ENCODE measurements at regions not wholly inside any gene's neighbourhood (a gene's known extent, or its start where the extent isn't known, plus 50 kb on each side); places are given as distances from the start of the nearest gene placed in this dataset.

DNA sequence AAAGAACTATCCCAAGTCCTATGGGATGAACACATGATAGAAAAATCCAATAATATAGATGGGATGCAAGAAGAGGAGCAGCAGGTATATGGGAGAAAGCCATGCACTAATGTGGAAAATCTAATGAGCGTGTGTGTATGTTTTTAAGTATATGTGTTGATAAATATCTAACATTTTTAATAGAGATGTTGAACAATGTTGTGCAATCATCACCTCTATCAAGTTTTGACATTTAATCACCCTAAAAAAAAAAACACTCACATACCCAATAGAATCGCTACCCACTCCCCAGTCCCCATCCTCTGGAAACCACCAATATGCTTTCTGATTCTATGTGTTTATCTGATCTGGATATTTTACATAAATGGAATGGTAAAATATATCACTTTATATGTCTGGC lies 983.7 kb downstream of the SUCLG1 start:
- TF ChIP-seq, protein P1, sequence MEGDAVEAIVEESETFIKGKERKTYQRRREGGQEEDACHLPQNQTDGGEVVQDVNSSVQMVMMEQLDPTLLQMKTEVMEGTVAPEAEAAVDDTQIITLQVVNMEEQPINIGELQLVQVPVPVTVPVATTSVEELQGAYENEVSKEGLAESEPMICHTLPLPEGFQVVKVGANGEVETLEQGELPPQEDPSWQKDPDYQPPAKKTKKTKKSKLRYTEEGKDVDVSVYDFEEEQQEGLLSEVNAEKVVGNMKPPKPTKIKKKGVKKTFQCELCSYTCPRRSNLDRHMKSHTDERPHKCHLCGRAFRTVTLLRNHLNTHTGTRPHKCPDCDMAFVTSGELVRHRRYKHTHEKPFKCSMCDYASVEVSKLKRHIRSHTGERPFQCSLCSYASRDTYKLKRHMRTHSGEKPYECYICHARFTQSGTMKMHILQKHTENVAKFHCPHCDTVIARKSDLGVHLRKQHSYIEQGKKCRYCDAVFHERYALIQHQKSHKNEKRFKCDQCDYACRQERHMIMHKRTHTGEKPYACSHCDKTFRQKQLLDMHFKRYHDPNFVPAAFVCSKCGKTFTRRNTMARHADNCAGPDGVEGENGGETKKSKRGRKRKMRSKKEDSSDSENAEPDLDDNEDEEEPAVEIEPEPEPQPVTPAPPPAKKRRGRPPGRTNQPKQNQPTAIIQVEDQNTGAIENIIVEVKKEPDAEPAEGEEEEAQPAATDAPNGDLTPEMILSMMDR (IDR thresholded peaks at IDR 0.05): no peak
- no peak for TF ChIP-seq ZFX (IDR thresholded peaks at IDR 0.05; ENCODE audit: borderline replicate concordance)

Data from 22Rv1 (cell line).